ENCODE measurements at regions not wholly inside any gene's neighbourhood (a gene's known extent, or its start where the extent isn't known, plus 50 kb on each side); places are given as distances from the start of the nearest gene placed in this dataset.

GRCh38 chr18:8477615-8478014, 131.6 kb upstream of the RAB12 start:
- WGBS (ENCODE audit: low lambda C conversion rate, missing lambda C conversion rate): 90% methylated on average over 5 of the region's 5 CpGs
- no peaks in the 10 kb centered on the region for H3K79me2 ChIP-seq
- H4K20me1 ChIP-seq (ENCODE audit: insufficient read depth, poor library complexity, severe bottlenecking): no peaks in the 10 kb centered on the region

GRCh38 chr18:8478166-8478967, 130.9 kb upstream of the RAB12 start:
- H3K36me3 ChIP-seq (replicated peaks; ENCODE audit: insufficient read depth, low read depth): no peaks in the 10 kb centered on the region
- H4K20me1 ChIP-seq (ENCODE audit: insufficient read depth, poor library complexity, severe bottlenecking): no peaks in the 10 kb centered on the region
- TF ChIP-seq EZH2 (IDR thresholded peaks at IDR 0.05; ENCODE audit: borderline replicate concordance) (no peak), CTCF (IDR thresholded peaks at IDR 0.05; ENCODE audit: poor library complexity) (peak; percentile 60)
- peak; percentile 79 for DNase-seq (ENCODE audit: low spot score)
- 55% methylated on average over 14 of the region's 14 CpGs for WGBS (ENCODE audit: low lambda C conversion rate, missing lambda C conversion rate)
- H3K4me1 ChIP-seq (ENCODE audit: insufficient read depth): no peaks in the 10 kb centered on the region
- no peaks in the 10 kb centered on the region for H3K27me3 ChIP-seq
- no peaks in the 10 kb centered on the region for H3K9me3 ChIP-seq (ENCODE audit: low read depth)
- H3K79me2 ChIP-seq: no peaks in the 10 kb centered on the region
- H3K27ac ChIP-seq: no peak overlapping the region
- no peak overlapping the region for H3K4me2 ChIP-seq
- no peaks in the 10 kb centered on the region for H3K9me2 ChIP-seq (replicated peaks; ENCODE audit: insufficient read depth)
- no peak overlapping the region for H2AFZ ChIP-seq
- no peak overlapping the region for H3K4me3 ChIP-seq

More at GRCh38 chr18:8477615-8478014, 131.6 kb upstream of the RAB12 start:
- no peaks in the 10 kb centered on the region for H3K9me3 ChIP-seq (ENCODE audit: low read depth)
- H3K36me3 ChIP-seq (replicated peaks; ENCODE audit: insufficient read depth, low read depth): no peaks in the 10 kb centered on the region
- H3K27me3 ChIP-seq: no peaks in the 10 kb centered on the region
- no peaks in the 10 kb centered on the region for H3K4me1 ChIP-seq (ENCODE audit: insufficient read depth)
- TF ChIP-seq EZH2phosphoT487 (IDR thresholded peaks at IDR 0.05; ENCODE audit: low read depth, severe bottlenecking, unreplicated experiment): no peak
- TF ChIP-seq EZH2 (IDR thresholded peaks at IDR 0.05; ENCODE audit: borderline replicate concordance): no peak
- no peak for TF ChIP-seq CTCF (IDR thresholded peaks at IDR 0.05; ENCODE audit: poor library complexity)
- H3K9me2 ChIP-seq (replicated peaks; ENCODE audit: insufficient read depth): no peaks in the 10 kb centered on the region
- H3K4me2 ChIP-seq: no peak overlapping the region
- H2AFZ ChIP-seq: no peak overlapping the region
- no peak overlapping the region for H3K4me3 ChIP-seq
- no peak for DNase-seq (ENCODE audit: low spot score)
- H3K27ac ChIP-seq: no peak overlapping the region

- TF ChIP-seq EZH2phosphoT487 (IDR thresholded peaks at IDR 0.05; ENCODE audit: low read depth, severe bottlenecking, unreplicated experiment) (no peak), CTCF (IDR thresholded peaks at IDR 0.05; ENCODE audit: poor library complexity) (no peak), EZH2 (IDR thresholded peaks at IDR 0.05; ENCODE audit: borderline replicate concordance) (no peak)
- 86% methylated on average over 11 of the region's 11 CpGs for WGBS (ENCODE audit: low lambda C conversion rate, missing lambda C conversion rate)
- no peaks in the 10 kb centered on the region for H3K9me3 ChIP-seq (ENCODE audit: low read depth)
Observed at GRCh38 chr18:8478968-8479370, 130.3 kb upstream of the RAB12 start.

More at GRCh38 chr18:8478968-8479370, 130.3 kb upstream of the RAB12 start:
- Histone ChIP-seq H2AFZ (no peak overlapping the region), H3K9me2 (replicated peaks; ENCODE audit: insufficient read depth) (no peaks in the 10 kb centered on the region), H3K27me3 (no peaks in the 10 kb centered on the region), H3K4me2 (no peak overlapping the region), H3K27ac (no peak overlapping the region), H3K4me1 (ENCODE audit: insufficient read depth) (no peaks in the 10 kb centered on the region), H3K4me3 (no peak overlapping the region), H3K79me2 (no peaks in the 10 kb centered on the region), H3K36me3 (replicated peaks; ENCODE audit: insufficient read depth, low read depth) (no peaks in the 10 kb centered on the region), H4K20me1 (ENCODE audit: insufficient read depth, poor library complexity, severe bottlenecking) (no peaks in the 10 kb centered on the region)
- DNase-seq (ENCODE audit: low spot score): no peak
